Fibroblast of lung (primary cell): ENCODE measurements at regions not wholly inside any gene's neighbourhood (a gene's known extent, or its start where the extent isn't known, plus 50 kb on each side); places are given as distances from the start of the nearest gene placed in this dataset.

Experiments used
- DNase-seq, 2 donors: peaks; one replicate each; pipeline versions ENCODE4 v3.0.0 to v3.0.0-alpha.2; 2010; ENCODE audit warnings: low read depth in 2 of 2
- H2AFZ ChIP-seq: 2 replicates; pipeline ENCODE4 v1.5.1; 2012; ENCODE audit warnings: low read length, control low read depth, inconsistent platforms
- H3K27ac ChIP-seq: 2 replicates; pipeline ENCODE4 v1.5.1; 2011; ENCODE audit warnings: low read length, control low read depth; ENCODE audit not compliant: insufficient read depth
- H3K27me3 ChIP-seq: 2 replicates; pipeline ENCODE4 v1.5.1; 2011; ENCODE audit warnings: mild to moderate bottlenecking, low read length; ENCODE audit not compliant: control insufficient read depth, insufficient read depth
- H3K36me3 ChIP-seq: 2 replicates; pipeline ENCODE4 v1.5.1; 2011; ENCODE audit warnings: low read length; ENCODE audit not compliant: control insufficient read depth, insufficient read depth
- H3K4me1 ChIP-seq: 2 replicates; pipeline ENCODE4 v1.5.1; 2011; ENCODE audit warnings: low read length; ENCODE audit not compliant: control insufficient read depth, insufficient read depth; ENCODE audit errors: extremely low read depth
- H3K4me2 ChIP-seq: 2 replicates; pipeline ENCODE4 v1.5.1; 2011; ENCODE audit warnings: low read length, control low read depth; ENCODE audit not compliant: insufficient read depth; ENCODE audit errors: extremely low read depth
- H3K4me3 ChIP-seq, 4 experiments: fragments of 200-600 bp in 1 of 4; sonication (generic) in 1 of 4; replicated peaks in 1 of 4; 2 replicates each; pipeline ENCODE4 v1.5.1; 2011 to 2016; ENCODE audit warnings: low read length in 4 of 4, low read depth in 3 of 4, mild to moderate bottlenecking in 3 of 4, control low read depth in 2 of 4, inconsistent platforms in 1 of 4, mixed read lengths in 1 of 4; ENCODE audit not compliant: insufficient read depth in 1 of 4; ENCODE audit errors: control extremely low read depth in 1 of 4
- H3K79me2 ChIP-seq: 2 replicates; pipeline ENCODE4 v1.5.1; 2012; ENCODE audit warnings: mild to moderate bottlenecking, low read length, inconsistent platforms; ENCODE audit not compliant: control insufficient read depth, insufficient read depth
- H3K9ac ChIP-seq: 2 replicates; pipeline ENCODE4 v1.5.1; 2011; ENCODE audit warnings: mild to moderate bottlenecking, low read length, control low read depth; ENCODE audit not compliant: insufficient read depth
- H3K9me3 ChIP-seq: 2 replicates; pipeline ENCODE4 v1.5.1; 2012; ENCODE audit warnings: low read depth, low read length; ENCODE audit not compliant: control insufficient read depth, insufficient read depth
- H4K20me1 ChIP-seq: 2 replicates; pipeline ENCODE4 v1.5.1; 2011; ENCODE audit warnings: low read length; ENCODE audit not compliant: control insufficient read depth, insufficient read depth; ENCODE audit errors: extremely low read depth
- CTCF ChIP-seq, 2 donors: IDR thresholded peaks in 1 of 2; conservative IDR thresholded peaks in 1 of 2; 1 replicate in 1 of 2; 2 replicates in 1 of 2; pipeline ENCODE4 v1.5.1; 2011 to 2012; ENCODE audit warnings: low read length in 2 of 2, control low read depth in 1 of 2, inconsistent platforms in 1 of 2, low read depth in 1 of 2, mild to moderate bottlenecking in 1 of 2
- EZH2 ChIP-seq: IDR thresholded peaks from 2 replicates; pipeline ENCODE4 v1.5.1; 2012; ENCODE audit warnings: low read length, control low read depth, mild to moderate bottlenecking; ENCODE audit errors: missing control alignments

- H3K4me2 ChIP-seq, result no peak overlapping the region
- H3K27me3 ChIP-seq, result no peaks in the 10 kb centered on the region
- no peaks in the 10 kb centered on the region for H3K36me3 ChIP-seq
- TF ChIP-seq EZH2 (no peak), CTCF (conservative IDR thresholded peaks at IDR 0.05 in 1 of 2, IDR thresholded peaks at IDR 0.05 in 1 of 2; ENCODE audit: low read depth in 1 of 2, low read length in 2 of 2) (no peak)
- no peak for DNase-seq
- H3K4me1 ChIP-seq, result no peaks in the 10 kb centered on the region
- H2AFZ ChIP-seq, result no peak overlapping the region
- no peak overlapping the region for H3K27ac ChIP-seq
- no peak overlapping the region for H3K4me3 ChIP-seq
- H4K20me1 ChIP-seq, result no peaks in the 10 kb centered on the region
- no peak overlapping the region for H3K9ac ChIP-seq
- H3K79me2 ChIP-seq, result no peaks in the 10 kb centered on the region
- no peaks in the 10 kb centered on the region for H3K9me3 ChIP-seq
Measured at GRCh38 chr11:127738771-127739286, 738.3 kb upstream of the KIRREL3 start.

- no peak for DNase-seq
- Histone ChIP-seq H3K27me3 (no peaks in the 10 kb centered on the region), H3K9ac (no peak overlapping the region), H4K20me1 (no peaks in the 10 kb centered on the region), H2AFZ (no peak overlapping the region), H3K9me3 (no peaks in the 10 kb centered on the region), H3K4me3 (no peak overlapping the region), H3K79me2 (no peaks in the 10 kb centered on the region), H3K27ac (no peak overlapping the region), H3K36me3 (no peaks in the 10 kb centered on the region), H3K4me2 (no peak overlapping the region), H3K4me1 (no peaks in the 10 kb centered on the region)
- no peak for TF ChIP-seq EZH2
- no peak for TF ChIP-seq CTCF (conservative IDR thresholded peaks at IDR 0.05 in 1 of 2, IDR thresholded peaks at IDR 0.05 in 1 of 2; ENCODE audit: low read depth in 1 of 2, low read length in 2 of 2)
Measured at GRCh38 chr11:127737499-127737898, 736.9 kb upstream of the KIRREL3 start.

GRCh38 chr11:127733552-127733951 is 733.0 kb upstream of the KIRREL3 start:
- Histone ChIP-seq H4K20me1 (no peaks in the 10 kb centered on the region), H3K79me2 (no peaks in the 10 kb centered on the region), H3K27ac (no peak overlapping the region), H3K36me3 (no peaks in the 10 kb centered on the region), H2AFZ (no peak overlapping the region), H3K9ac (no peak overlapping the region), H3K9me3 (no peaks in the 10 kb centered on the region), H3K4me3 (no peak overlapping the region), H3K4me1 (no peaks in the 10 kb centered on the region), H3K4me2 (no peak overlapping the region), H3K27me3 (no peaks in the 10 kb centered on the region)
- DNase-seq, result no peak
- no peak for TF ChIP-seq CTCF (conservative IDR thresholded peaks at IDR 0.05 in 1 of 2, IDR thresholded peaks at IDR 0.05 in 1 of 2; ENCODE audit: low read depth in 1 of 2, low read length in 2 of 2)
- TF ChIP-seq EZH2, result no peak
